Transverse colon (tissue), 4 donors: ENCODE measurements at regions not wholly inside any gene's neighbourhood (a gene's known extent, or its start where the extent isn't known, plus 50 kb on each side); places are given as distances from the start of the nearest gene placed in this dataset.

Experiments used
- EP300 ChIP-seq: sonication (generic); formaldehyde crosslinking; IDR thresholded peaks from one replicate; pipeline ENCODE4 v1.6.1; 2017; ENCODE audit warnings: antibody characterized with exemption, low read depth
- POLR2A ChIP-seq: fragments of 450-650 bp; IDR thresholded peaks from one replicate; pipeline ENCODE4 v1.6.1; 2016; ENCODE audit warnings: antibody characterized with exemption, mild to moderate bottlenecking, moderate library complexity
- POLR2AphosphoS5 ChIP-seq, 3 donors: sonication (generic); formaldehyde crosslinking; IDR thresholded peaks; one replicate each; pipeline ENCODE4 v1.6.1; 2016; ENCODE audit warnings: antibody characterized with exemption in 3 of 3
- TF ChIP-seq, protein P1 (sequence below), 5 experiments: fragments of 200-600 bp in 3 of 5; fragments of 450-650 bp in 2 of 5; sonication (generic) in 3 of 5; IDR thresholded peaks; 1 replicate in 2 of 5; 2 replicates in 3 of 5; pipeline ENCODE4 v1.5.1; 2016 to 2017; ENCODE audit warnings: antibody characterized with exemption in 5 of 5, inconsistent platforms in 3 of 5, mild to moderate bottlenecking in 2 of 5, moderate library complexity in 1 of 5

GRCh38 chr5:96527768-96528661 is 95.0 kb upstream of the PCSK1 start:
- TF ChIP-seq, protein P1, sequence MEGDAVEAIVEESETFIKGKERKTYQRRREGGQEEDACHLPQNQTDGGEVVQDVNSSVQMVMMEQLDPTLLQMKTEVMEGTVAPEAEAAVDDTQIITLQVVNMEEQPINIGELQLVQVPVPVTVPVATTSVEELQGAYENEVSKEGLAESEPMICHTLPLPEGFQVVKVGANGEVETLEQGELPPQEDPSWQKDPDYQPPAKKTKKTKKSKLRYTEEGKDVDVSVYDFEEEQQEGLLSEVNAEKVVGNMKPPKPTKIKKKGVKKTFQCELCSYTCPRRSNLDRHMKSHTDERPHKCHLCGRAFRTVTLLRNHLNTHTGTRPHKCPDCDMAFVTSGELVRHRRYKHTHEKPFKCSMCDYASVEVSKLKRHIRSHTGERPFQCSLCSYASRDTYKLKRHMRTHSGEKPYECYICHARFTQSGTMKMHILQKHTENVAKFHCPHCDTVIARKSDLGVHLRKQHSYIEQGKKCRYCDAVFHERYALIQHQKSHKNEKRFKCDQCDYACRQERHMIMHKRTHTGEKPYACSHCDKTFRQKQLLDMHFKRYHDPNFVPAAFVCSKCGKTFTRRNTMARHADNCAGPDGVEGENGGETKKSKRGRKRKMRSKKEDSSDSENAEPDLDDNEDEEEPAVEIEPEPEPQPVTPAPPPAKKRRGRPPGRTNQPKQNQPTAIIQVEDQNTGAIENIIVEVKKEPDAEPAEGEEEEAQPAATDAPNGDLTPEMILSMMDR (IDR thresholded peaks at IDR 0.05) = no peak
- TF ChIP-seq POLR2AphosphoS5 (IDR thresholded peaks at IDR 0.05) (no peak), POLR2A (no peak), EP300 (no peak)
